ENCODE measurements at regions not wholly inside any gene's neighbourhood (a gene's known extent, or its start where the extent isn't known, plus 50 kb on each side); places are given as distances from the start of the nearest gene placed in this dataset.

- DNase-seq: no peak
- intact Hi-C loops (cut with DNase I; ENCODE audit: low total_unique reads): no loop called here
- TF ChIP-seq CTCF (IDR thresholded peaks at IDR 0.05) (no peak), POLR2A (IDR thresholded peaks at IDR 0.05) (no peak), EP300 (IDR thresholded peaks at IDR 0.05; ENCODE audit: low read depth) (no peak), POLR2AphosphoS5 (IDR thresholded peaks at IDR 0.05) (no peak)
- H3K27ac ChIP-seq: no peak overlapping the region
- no peaks in the 10 kb centered on the region for H3K36me3 ChIP-seq
- in situ Hi-C loops (cut with MboI; ENCODE audit: low pct_ligation_motif_present in 1 of 4, low pct_unique_long_range_greater_than_20kb in 1 of 4, low sequenced_read_pairs in 3 of 4): no loop called here
- no peaks in the 10 kb centered on the region for H3K27me3 ChIP-seq
- 76 to 94% methylated on average over 3 to 9 of the region's 9 CpGs for WGBS, 2 donors (ENCODE audit: low coverage in 1 of 2)
- H3K9me3 ChIP-seq: no peaks in the 10 kb centered on the region
- no peak overlapping the region for H3K4me3 ChIP-seq
- H3K4me1 ChIP-seq: no peaks in the 10 kb centered on the region
Observed at GRCh38 chr9:19675492-19675891, 113.3 kb downstream of the SLC24A2 start.

GRCh38 chr9:19666575-19666974, 122.3 kb downstream of the SLC24A2 start:
- intact Hi-C loops (cut with DNase I; ENCODE audit: low total_unique reads): no loop called here
- TF ChIP-seq EP300 (IDR thresholded peaks at IDR 0.05; ENCODE audit: low read depth): peak; percentile 68
- peak; percentile 14 to 68 (median 44) for TF ChIP-seq POLR2AphosphoS5 (IDR thresholded peaks at IDR 0.05)
- no peak for TF ChIP-seq POLR2A (IDR thresholded peaks at IDR 0.05)
- no peak for TF ChIP-seq CTCF (IDR thresholded peaks at IDR 0.05)
- H3K4me1 ChIP-seq: no peaks in the 10 kb centered on the region
- in situ Hi-C loops (cut with MboI; ENCODE audit: low pct_ligation_motif_present in 1 of 4, low pct_unique_long_range_greater_than_20kb in 1 of 4, low sequenced_read_pairs in 3 of 4): no loop called here
- peak overlapping the region in 1 of 4 donors; percentile 64 for H3K27ac ChIP-seq
- no peak for DNase-seq
- no peaks in the 10 kb centered on the region for H3K36me3 ChIP-seq
- H3K27me3 ChIP-seq: no peaks in the 10 kb centered on the region
- H3K9me3 ChIP-seq: no peaks in the 10 kb centered on the region
- H3K4me3 ChIP-seq: no peak overlapping the region

GRCh38 chr9:19665146-19665863, 123.5 kb downstream of the SLC24A2 start:
- Histone ChIP-seq H3K36me3 (no peaks in the 10 kb centered on the region), H3K4me3 (no peak overlapping the region), H3K27me3 (no peaks in the 10 kb centered on the region), H3K9me3 (no peaks in the 10 kb centered on the region), H3K4me1 (no peaks in the 10 kb centered on the region), H3K27ac (no peak overlapping the region)
- TF ChIP-seq EP300 (IDR thresholded peaks at IDR 0.05; ENCODE audit: low read depth) (no peak), CTCF (IDR thresholded peaks at IDR 0.05) (no peak), POLR2AphosphoS5 (IDR thresholded peaks at IDR 0.05) (no peak), POLR2A (IDR thresholded peaks at IDR 0.05) (no peak)
- WGBS, 2 donors (ENCODE audit: low coverage in 1 of 2): 72 to 74% methylated on average over 3 to 9 of the region's 9 CpGs
- no peak for DNase-seq
- in situ Hi-C loops (cut with MboI; ENCODE audit: low pct_ligation_motif_present in 1 of 4, low pct_unique_long_range_greater_than_20kb in 1 of 4, low sequenced_read_pairs in 3 of 4) (no loop called here), intact Hi-C loops (cut with DNase I; ENCODE audit: low total_unique reads) (no loop called here)

GRCh38 chr9:19663570-19663969, 125.3 kb downstream of the SLC24A2 start:
- 48 to 67% methylated on average over 1 to 3 of the region's 3 CpGs for WGBS, 2 donors (ENCODE audit: low coverage in 1 of 2)
- no peak overlapping the region for H3K27ac ChIP-seq
- no peaks in the 10 kb centered on the region for H3K4me1 ChIP-seq
- in situ Hi-C loops (cut with MboI; ENCODE audit: low pct_ligation_motif_present in 1 of 4, low pct_unique_long_range_greater_than_20kb in 1 of 4, low sequenced_read_pairs in 3 of 4): no loop called here
- no peak for DNase-seq
- H3K4me3 ChIP-seq: no peak overlapping the region
- intact Hi-C loops (cut with DNase I; ENCODE audit: low total_unique reads): no loop called here
- TF ChIP-seq CTCF (IDR thresholded peaks at IDR 0.05) (no peak), EP300 (IDR thresholded peaks at IDR 0.05; ENCODE audit: low read depth) (no peak), POLR2A (IDR thresholded peaks at IDR 0.05) (no peak)
- no peaks in the 10 kb centered on the region for H3K27me3 ChIP-seq
- no peaks in the 10 kb centered on the region for H3K36me3 ChIP-seq
- H3K9me3 ChIP-seq: no peaks in the 10 kb centered on the region
